NCI-H510A (cell line): ENCODE measurements at regions not wholly inside any gene's neighbourhood (a gene's known extent, or its start where the extent isn't known, plus 50 kb on each side); places are given as distances from the start of the nearest gene placed in this dataset.
"Not testable (repeated sequence)": the region's sequence is repeated elsewhere in the genome, so short reads cannot be mapped to it uniquely, and the experiment has no call there.

Experiments used
- DNase-seq: peaks from one replicate; lab custom pipeline; 2025; lab: John Stamatoyannopoulos, UW

- no peak for DNase-seq
Observed at GRCh38 chr21:18550361-18550760, 146.8 kb upstream of the TMPRSS15 start.

GRCh38 chr21:18553786-18554185 is 150.2 kb upstream of the TMPRSS15 start:
- DNase-seq: no peak

- DNase-seq: not testable (repeated sequence)
Observed at GRCh38 chr21:18567770-18568169, 164.2 kb upstream of the TMPRSS15 start.

- no peak for DNase-seq
Observed at GRCh38 chr21:18588001-18588662, 184.5 kb upstream of the TMPRSS15 start.

- no peak for DNase-seq
Observed at GRCh38 chr21:18601146-18601545, 197.6 kb upstream of the TMPRSS15 start.

- DNase-seq: no peak
Observed at GRCh38 chr21:18602711-18603110, 199.1 kb upstream of the TMPRSS15 start.

GRCh38 chr21:18603261-18603660 is 199.7 kb upstream of the TMPRSS15 start:
- DNase-seq: no peak

GRCh38 chr21:18603980-18604379 is 200.4 kb upstream of the TMPRSS15 start:
- DNase-seq: no peak

- DNase-seq: no peak
Observed at GRCh38 chr21:18608226-18608625, 204.6 kb upstream of the TMPRSS15 start.

- no peak for DNase-seq
Observed at GRCh38 chr21:18614303-18614702, 210.7 kb upstream of the TMPRSS15 start.

GRCh38 chr21:18617291-18617690 is 213.7 kb upstream of the TMPRSS15 start:
- no peak for DNase-seq

GRCh38 chr21:18620436-18620835 is 216.9 kb upstream of the TMPRSS15 start:
- DNase-seq: no peak

GRCh38 chr21:18622383-18622782 is 218.8 kb upstream of the TMPRSS15 start:
- DNase-seq: no peak

- DNase-seq: no peak
Observed at GRCh38 chr21:18630446-18630845, 226.9 kb upstream of the TMPRSS15 start.

- DNase-seq: no peak
Observed at GRCh38 chr21:18636897-18637296, 233.3 kb upstream of the TMPRSS15 start.

GRCh38 chr21:18646116-18646515 is 242.5 kb upstream of the TMPRSS15 start:
- no peak for DNase-seq

GRCh38 chr21:18655931-18656330 is 252.3 kb upstream of the TMPRSS15 start:
- DNase-seq: no peak

GRCh38 chr21:18661842-18662241 is 258.3 kb upstream of the TMPRSS15 start:
- DNase-seq: no peak

GRCh38 chr21:18663663-18664062 is 260.1 kb upstream of the TMPRSS15 start:
- no peak for DNase-seq

GRCh38 chr21:18666725-18667124 is 263.1 kb upstream of the TMPRSS15 start:
- no peak for DNase-seq

GRCh38 chr21:18673789-18674188 is 270.2 kb upstream of the TMPRSS15 start:
- no peak for DNase-seq

- no peak for DNase-seq
Observed at GRCh38 chr21:18677632-18678031, 274.0 kb upstream of the TMPRSS15 start.

- no peak for DNase-seq
Observed at GRCh38 chr21:18705971-18706370, 302.4 kb upstream of the TMPRSS15 start.

- DNase-seq: no peak
Observed at GRCh38 chr21:18711662-18712061, 308.1 kb upstream of the TMPRSS15 start.
